Heart right ventricle (tissue), 16 donors: ENCODE measurements at regions not wholly inside any gene's neighbourhood (a gene's known extent, or its start where the extent isn't known, plus 50 kb on each side); places are given as distances from the start of the nearest gene placed in this dataset.

ENCODE experiments used
- ATAC-seq, 8 donors: fragments of 200-7000 bp; cut with Tn5 transposase; one replicate each; pipeline ENCODE4 v1.9.1; 2020; ENCODE audit warnings: mild to moderate bottlenecking in 8 of 8, moderate library complexity in 8 of 8, moderate number of reproducible peaks in 1 of 8
- DNase-seq, 2 donors: peaks; one replicate each; pipeline ENCODE4 v3.0.0-alpha.2; 2020
- H3K27ac ChIP-seq, 10 donors: fragments of 200-600 bp; sonication (generic) in 2 of 10; one replicate each; pipeline versions ENCODE4 v1.5.0 to v1.8.0; 2020 to 2022; ENCODE audit warnings: mild to moderate bottlenecking in 3 of 10
- H3K27me3 ChIP-seq, 7 donors: fragments of 200-600 bp; one replicate each; pipeline ENCODE4 v1.8.0; 2021 to 2022; ENCODE audit warnings: mild to moderate bottlenecking in 2 of 7
- H3K36me3 ChIP-seq, 9 donors: fragments of 200-600 bp; sonication (generic) in 1 of 9; one replicate each; pipeline versions ENCODE4 v1.5.0 to v1.8.0; 2020 to 2022; ENCODE audit warnings: mild to moderate bottlenecking in 2 of 9
- H3K4me1 ChIP-seq, 9 donors: fragments of 200-600 bp; sonication (generic) in 1 of 9; one replicate each; pipeline versions ENCODE4 v1.5.0 to v1.8.0; 2020 to 2022; ENCODE audit warnings: mild to moderate bottlenecking in 4 of 9
- H3K4me3 ChIP-seq, 10 donors: fragments of 200-600 bp; sonication (generic) in 2 of 10; one replicate each; pipeline versions ENCODE4 v1.5.0 to v1.8.0; 2020 to 2022; ENCODE audit warnings: mild to moderate bottlenecking in 7 of 10, moderate library complexity in 2 of 10
- H3K9me3 ChIP-seq, 11 donors: fragments of 200-600 bp in 10 of 11; sonication (generic) in 2 of 11; one replicate each; pipeline versions ENCODE4 v1.5.0 to v1.8.0; 2013 to 2022; ENCODE audit warnings: mild to moderate bottlenecking in 2 of 11, control low read depth in 1 of 11, moderate library complexity in 1 of 11
- WGBS, 2 donors: extraction: QIAGEN DNeasy Blood & Tissue Kit; methylation state at CpG; one replicate each; pipeline ENCODE4 v1.1.7; 2013; ENCODE audit warnings: inconsistent platforms in 1 of 2; 5-methylcytosine and 5-hydroxymethylcytosine counted together
- intact Hi-C, 10 donors: fragments of 100-400 bp; cut with DNase I; formaldehyde crosslinking; loops; one replicate each; pipeline versions ENCODE4 v1.11.1 to v1.14.2; 2022
- TF ChIP-seq, protein P1 (sequence below), 9 donors: fragments of 200-600 bp; sonication (generic) in 2 of 9; IDR thresholded peaks; one replicate each; pipeline versions ENCODE4 v1.5.0 to v1.8.0; 2021 to 2022; ENCODE audit warnings: antibody characterized with exemption in 9 of 9, mild to moderate bottlenecking in 5 of 9, moderate library complexity in 1 of 9
- donor health status: Arrhythmogenic right ventricular cardiomyopathy.
- donor health status: ischemic (EF 13 %, LVEDD 7.1; RV severe dilation, severe dysfunction).
- donor health status: healthy with polysubstance abuse.
- donor health status: DM: no; HTN: yes; CAD: no.
- donor health status: DM: no; HTN: no; CAD: no.
- donor health status: ischemic (EF 25% LVEDD 6.9; RV normal size, moderate dysfunction).
- donor health status: ischemic (EF 25% LVEDD 5.7; RV mildly dilated, moderate dysfunction).
- donor health status: healthy.
- donor health status: DM: yes; HTN: yes; CAD: no.
- donor health status: Ischemic cardiomyopathy.
- donor health status: ischemic (EF 35%, LVEDD 5.7; RV mildly dilated, moderate dysfunction).
- donor health status: nonischemic (EF 11% LVEDD 7.7; RV severe dilation, severe dysfunction).
- donor health status: DM: yes; HTN: yes; CAD: no.
- donor health status: PGD.
- donor health status: ischemic (EF 29% LVEDD 5.4; RV normal size, mild dysfunction).
- donor health status: nonischemic (EF 23%, LVEDD 6.1; RV moderate dilation, normal function).

- TF ChIP-seq, protein P1, sequence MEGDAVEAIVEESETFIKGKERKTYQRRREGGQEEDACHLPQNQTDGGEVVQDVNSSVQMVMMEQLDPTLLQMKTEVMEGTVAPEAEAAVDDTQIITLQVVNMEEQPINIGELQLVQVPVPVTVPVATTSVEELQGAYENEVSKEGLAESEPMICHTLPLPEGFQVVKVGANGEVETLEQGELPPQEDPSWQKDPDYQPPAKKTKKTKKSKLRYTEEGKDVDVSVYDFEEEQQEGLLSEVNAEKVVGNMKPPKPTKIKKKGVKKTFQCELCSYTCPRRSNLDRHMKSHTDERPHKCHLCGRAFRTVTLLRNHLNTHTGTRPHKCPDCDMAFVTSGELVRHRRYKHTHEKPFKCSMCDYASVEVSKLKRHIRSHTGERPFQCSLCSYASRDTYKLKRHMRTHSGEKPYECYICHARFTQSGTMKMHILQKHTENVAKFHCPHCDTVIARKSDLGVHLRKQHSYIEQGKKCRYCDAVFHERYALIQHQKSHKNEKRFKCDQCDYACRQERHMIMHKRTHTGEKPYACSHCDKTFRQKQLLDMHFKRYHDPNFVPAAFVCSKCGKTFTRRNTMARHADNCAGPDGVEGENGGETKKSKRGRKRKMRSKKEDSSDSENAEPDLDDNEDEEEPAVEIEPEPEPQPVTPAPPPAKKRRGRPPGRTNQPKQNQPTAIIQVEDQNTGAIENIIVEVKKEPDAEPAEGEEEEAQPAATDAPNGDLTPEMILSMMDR (IDR thresholded peaks at IDR 0.05) = no peak
- peaks cover 0 to 17% (median 4%) of the 10 kb centered on the region in 9 donors for H3K4me1 ChIP-seq
- no peaks in the 10 kb centered on the region for H3K36me3 ChIP-seq
- no peak overlapping the region for H3K4me3 ChIP-seq
- ATAC-seq (peak; percentile 44 to 87 (median 73)), DNase-seq (peak in 1 of 2 donors; percentile 62)
- H3K27me3 ChIP-seq = no peaks in the 10 kb centered on the region
- H3K9me3 ChIP-seq = no peaks in the 10 kb centered on the region
- H3K27ac ChIP-seq = peak overlapping the region in 6 of 10 donors; percentile 13 to 50 (median 26)
- WGBS, 2 donors = 47 to 51% methylated on average over 6 of the region's 6 CpGs
- intact Hi-C loops = no loop called here
Observed at GRCh38 chr7:33774762-33775523, 130.4 kb upstream of the BMPER start.

- Histone ChIP-seq H3K36me3 (no peaks in the 10 kb centered on the region), H3K9me3 (no peaks in the 10 kb centered on the region), H3K27me3 (no peaks in the 10 kb centered on the region), H3K27ac (peak overlapping the region in 5 of 10 donors; percentile 13 to 50 (median 24)), H3K4me1 (peaks cover 0 to 17% (median 4%) of the 10 kb centered on the region in 9 donors), H3K4me3 (no peak overlapping the region)
- DNase-seq = peak in 1 of 2 donors; percentile 15
- peak in 7 of 8 donors; percentile 45 to 82 (median 65) for ATAC-seq
- intact Hi-C loops = no loop called here
- TF ChIP-seq, protein P1 (IDR thresholded peaks at IDR 0.05) = no peak
- WGBS, 2 donors = 71 to 80% methylated on average over 4 of the region's 4 CpGs
Observed at GRCh38 chr7:33775790-33776189, 129.5 kb upstream of the BMPER start.

GRCh38 chr7:33776788-33777187 lies 128.6 kb upstream of the BMPER start:
- Histone ChIP-seq H3K27me3 (no peaks in the 10 kb centered on the region), H3K27ac (no peak overlapping the region), H3K9me3 (no peaks in the 10 kb centered on the region), H3K4me3 (no peak overlapping the region), H3K36me3 (no peaks in the 10 kb centered on the region), H3K4me1 (peaks cover 0 to 17% (median 5%) of the 10 kb centered on the region in 9 donors)
- TF ChIP-seq, protein P1 (IDR thresholded peaks at IDR 0.05) = no peak
- 56 to 83% methylated on average over 3 of the region's 3 CpGs for WGBS, 2 donors
- DNase-seq (no peak), ATAC-seq (peak in 1 of 8 donors; percentile 16)
- intact Hi-C loops = no loop called here

DNA sequence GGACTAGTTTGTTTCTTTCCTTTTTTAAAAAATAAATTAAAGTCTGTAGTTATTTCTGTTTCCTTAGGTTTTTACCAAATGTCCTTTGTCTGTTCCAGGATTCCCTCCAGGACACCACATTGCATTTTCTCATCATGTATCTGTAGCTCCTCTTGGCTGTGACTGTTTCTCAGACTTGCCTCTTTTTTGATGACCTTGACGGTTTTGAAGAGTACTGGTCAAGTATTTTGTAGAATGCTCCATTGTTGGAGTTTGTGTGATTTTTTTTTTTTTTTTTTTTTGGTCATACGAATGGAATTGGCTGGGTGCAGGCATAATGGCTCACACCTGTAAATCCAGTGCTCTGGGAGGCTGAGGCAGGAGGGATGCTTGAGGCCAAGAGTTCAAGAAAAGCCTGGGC lies 127.1 kb upstream of the BMPER start:
- ATAC-seq (no peak), DNase-seq (no peak)
- Histone ChIP-seq H3K36me3 (no peaks in the 10 kb centered on the region), H3K27ac (no peak overlapping the region), H3K9me3 (peaks cover 0 to 8% (median 0%) of the 10 kb centered on the region in 11 donors), H3K27me3 (no peaks in the 10 kb centered on the region), H3K4me3 (no peak overlapping the region), H3K4me1 (peaks cover 0 to 17% (median 5%) of the 10 kb centered on the region in 9 donors)
- WGBS, 2 donors = 91 to 99% methylated on average over 2 of the region's 2 CpGs
- TF ChIP-seq, protein P1 (IDR thresholded peaks at IDR 0.05) = no peak
- intact Hi-C loops = no loop called here
